ENCODE measurements at regions not wholly inside any gene's neighbourhood (a gene's known extent, or its start where the extent isn't known, plus 50 kb on each side); places are given as distances from the start of the nearest gene placed in this dataset.

DNA sequence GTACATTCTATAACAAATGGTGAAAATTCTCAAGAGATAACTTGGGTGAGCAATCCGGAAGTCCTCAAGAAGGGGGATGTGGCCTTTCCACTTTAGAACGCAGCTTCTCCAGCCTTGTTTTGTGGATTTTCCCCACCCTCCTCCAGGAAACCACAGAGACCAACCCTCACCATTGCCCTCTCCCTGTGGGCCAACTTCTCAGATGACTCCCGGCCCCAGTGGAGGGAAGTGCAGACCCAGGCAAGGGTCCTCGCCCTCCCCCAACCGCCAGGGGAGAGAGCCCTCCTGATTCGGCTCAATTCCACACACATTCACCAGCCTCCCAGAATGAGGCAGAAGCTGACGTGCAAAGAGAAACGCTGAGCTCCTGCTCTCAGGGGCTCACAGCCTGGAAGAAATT is 277.2 kb downstream of the EIPR1 start:
- H3K4me1 ChIP-seq (ENCODE audit: low read length): no peaks in the 10 kb centered on the region
- DNase-seq: no peak
- no peaks in the 10 kb centered on the region for H3K36me3 ChIP-seq (replicated peaks; ENCODE audit: insufficient read depth, low read length)
- H3K9me2 ChIP-seq (replicated peaks; ENCODE audit: insufficient read depth, low read length): no peaks in the 10 kb centered on the region
- no peaks in the 10 kb centered on the region for H3F3A ChIP-seq (ENCODE audit: insufficient read depth, low read length)
- H3K79me2 ChIP-seq (ENCODE audit: low read length): no peaks in the 10 kb centered on the region
- H2AFZ ChIP-seq (ENCODE audit: low read length): no peak overlapping the region
- H3K9ac ChIP-seq (ENCODE audit: low read length): no peak overlapping the region
- no peaks in the 10 kb centered on the region for H3K27me3 ChIP-seq (replicated peaks; ENCODE audit: insufficient read depth, low read length)
- H3K4me2 ChIP-seq (ENCODE audit: low read depth, low read length): no peak overlapping the region
- TF ChIP-seq, protein P1, sequence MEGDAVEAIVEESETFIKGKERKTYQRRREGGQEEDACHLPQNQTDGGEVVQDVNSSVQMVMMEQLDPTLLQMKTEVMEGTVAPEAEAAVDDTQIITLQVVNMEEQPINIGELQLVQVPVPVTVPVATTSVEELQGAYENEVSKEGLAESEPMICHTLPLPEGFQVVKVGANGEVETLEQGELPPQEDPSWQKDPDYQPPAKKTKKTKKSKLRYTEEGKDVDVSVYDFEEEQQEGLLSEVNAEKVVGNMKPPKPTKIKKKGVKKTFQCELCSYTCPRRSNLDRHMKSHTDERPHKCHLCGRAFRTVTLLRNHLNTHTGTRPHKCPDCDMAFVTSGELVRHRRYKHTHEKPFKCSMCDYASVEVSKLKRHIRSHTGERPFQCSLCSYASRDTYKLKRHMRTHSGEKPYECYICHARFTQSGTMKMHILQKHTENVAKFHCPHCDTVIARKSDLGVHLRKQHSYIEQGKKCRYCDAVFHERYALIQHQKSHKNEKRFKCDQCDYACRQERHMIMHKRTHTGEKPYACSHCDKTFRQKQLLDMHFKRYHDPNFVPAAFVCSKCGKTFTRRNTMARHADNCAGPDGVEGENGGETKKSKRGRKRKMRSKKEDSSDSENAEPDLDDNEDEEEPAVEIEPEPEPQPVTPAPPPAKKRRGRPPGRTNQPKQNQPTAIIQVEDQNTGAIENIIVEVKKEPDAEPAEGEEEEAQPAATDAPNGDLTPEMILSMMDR (IDR thresholded peaks at IDR 0.05; ENCODE audit: low read length): no peak
- TF ChIP-seq EZH2phosphoT487 (IDR thresholded peaks at IDR 0.05; ENCODE audit: low read length) (no peak), EZH2 (optimal IDR thresholded peaks at IDR 0.05; ENCODE audit: low read depth, low read length) (no peak)
- H3K9me3 ChIP-seq (replicated peaks; ENCODE audit: insufficient read depth, low read length): no peaks in the 10 kb centered on the region
- H3K4me3 ChIP-seq (ENCODE audit: low read length): no peak overlapping the region
- H3K27ac ChIP-seq (ENCODE audit: low read length): no peak overlapping the region
- H4K20me1 ChIP-seq (ENCODE audit: insufficient read depth, low read length): no peaks in the 10 kb centered on the region

DNA sequence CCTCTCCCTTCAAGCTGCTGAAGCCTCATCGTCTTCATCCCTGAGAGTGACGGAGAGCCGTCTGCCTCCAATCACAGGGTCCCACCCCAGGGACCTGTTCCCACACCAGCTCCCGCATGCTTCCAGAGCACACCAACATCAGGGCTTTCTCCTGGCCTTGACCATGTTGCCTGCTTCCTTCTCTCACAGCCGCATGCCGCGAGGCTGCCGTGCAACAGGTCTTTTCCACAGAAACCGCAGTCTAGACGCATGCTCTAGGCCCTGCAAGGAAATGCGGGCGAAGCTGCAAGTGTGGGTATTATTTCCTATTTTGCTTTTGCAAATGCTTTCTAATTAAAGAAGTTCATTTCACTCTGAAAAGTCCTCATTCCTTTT is 277.8 kb downstream of the EIPR1 start:
- Histone ChIP-seq H3K4me2 (ENCODE audit: low read depth, low read length) (no peak overlapping the region), H3K27ac (ENCODE audit: low read length) (no peak overlapping the region)
- TF ChIP-seq, protein P1 (IDR thresholded peaks at IDR 0.05; ENCODE audit: low read length): no peak
- TF ChIP-seq EZH2 (optimal IDR thresholded peaks at IDR 0.05; ENCODE audit: low read depth, low read length): no peak
- TF ChIP-seq EZH2phosphoT487 (IDR thresholded peaks at IDR 0.05; ENCODE audit: low read length): no peak

DNA sequence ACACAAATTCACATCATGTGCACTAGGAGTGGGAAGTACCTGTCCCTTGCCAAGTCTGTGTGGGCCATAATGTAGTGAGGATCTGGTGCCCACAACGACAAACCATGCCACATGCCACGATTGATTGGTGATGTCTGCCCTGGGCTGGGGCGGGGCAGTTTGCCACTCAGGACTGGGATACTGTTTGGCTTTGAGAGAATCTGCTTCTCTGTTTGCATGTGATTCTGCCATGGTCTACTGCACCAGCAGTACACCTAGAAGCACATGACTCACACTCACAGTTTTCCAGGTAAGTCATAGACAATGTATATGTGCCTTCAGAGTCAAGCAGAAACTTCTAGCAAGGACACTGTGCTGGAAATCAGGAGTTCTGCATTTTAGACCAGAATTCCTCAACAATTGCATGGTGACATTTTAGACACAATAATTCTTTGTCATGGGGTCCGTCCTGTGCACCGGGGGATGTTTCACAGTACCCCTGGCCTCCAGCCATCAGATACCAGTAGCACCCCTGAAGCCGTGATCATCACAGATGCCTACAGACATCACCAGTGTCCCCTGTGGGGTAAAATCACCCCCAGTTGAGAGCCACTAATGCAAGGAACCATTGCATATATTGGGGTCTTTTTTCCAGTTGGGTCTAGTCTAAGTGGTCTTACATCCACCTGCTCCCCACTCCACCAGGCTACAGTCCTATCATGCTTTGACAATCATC is 278.3 kb downstream of the EIPR1 start:
- Histone ChIP-seq H3K9me3 (replicated peaks; ENCODE audit: insufficient read depth, low read length) (no peaks in the 10 kb centered on the region), H3K4me2 (ENCODE audit: low read depth, low read length) (no peak overlapping the region), H3F3A (ENCODE audit: insufficient read depth, low read length) (no peaks in the 10 kb centered on the region), H3K9ac (ENCODE audit: low read length) (no peak overlapping the region), H4K20me1 (ENCODE audit: insufficient read depth, low read length) (no peaks in the 10 kb centered on the region), H3K27me3 (replicated peaks; ENCODE audit: insufficient read depth, low read length) (no peaks in the 10 kb centered on the region), H3K4me3 (ENCODE audit: low read length) (no peak overlapping the region), H2AFZ (ENCODE audit: low read length) (no peak overlapping the region), H3K27ac (ENCODE audit: low read length) (no peak overlapping the region), H3K9me2 (replicated peaks; ENCODE audit: insufficient read depth, low read length) (no peaks in the 10 kb centered on the region), H3K36me3 (replicated peaks; ENCODE audit: insufficient read depth, low read length) (no peaks in the 10 kb centered on the region), H3K4me1 (ENCODE audit: low read length) (no peaks in the 10 kb centered on the region), H3K79me2 (ENCODE audit: low read length) (no peaks in the 10 kb centered on the region)
- TF ChIP-seq, protein P1 (IDR thresholded peaks at IDR 0.05; ENCODE audit: low read length): no peak
- TF ChIP-seq EZH2phosphoT487 (IDR thresholded peaks at IDR 0.05; ENCODE audit: low read length): no peak
- TF ChIP-seq EZH2 (optimal IDR thresholded peaks at IDR 0.05; ENCODE audit: low read depth, low read length): no peak
- no peak for DNase-seq

More for the DNA sequence above, 277.8 kb downstream of the EIPR1 start:
- Histone ChIP-seq H3K9me3 (replicated peaks; ENCODE audit: insufficient read depth, low read length) (no peaks in the 10 kb centered on the region), H2AFZ (ENCODE audit: low read length) (no peak overlapping the region), H3K27me3 (replicated peaks; ENCODE audit: insufficient read depth, low read length) (no peaks in the 10 kb centered on the region), H3K9me2 (replicated peaks; ENCODE audit: insufficient read depth, low read length) (no peaks in the 10 kb centered on the region), H3K4me3 (ENCODE audit: low read length) (no peak overlapping the region), H3F3A (ENCODE audit: insufficient read depth, low read length) (no peaks in the 10 kb centered on the region), H3K79me2 (ENCODE audit: low read length) (no peaks in the 10 kb centered on the region), H3K36me3 (replicated peaks; ENCODE audit: insufficient read depth, low read length) (no peaks in the 10 kb centered on the region), H3K4me1 (ENCODE audit: low read length) (no peaks in the 10 kb centered on the region), H3K9ac (ENCODE audit: low read length) (no peak overlapping the region), H4K20me1 (ENCODE audit: insufficient read depth, low read length) (no peaks in the 10 kb centered on the region)
- no peak for DNase-seq

Data from MM.1S (cell line).